Hepatocyte (in vitro differentiated cells): ENCODE measurements at regions not wholly inside any gene's neighbourhood (a gene's known extent, or its start where the extent isn't known, plus 50 kb on each side); places are given as distances from the start of the nearest gene placed in this dataset.

Experiments
- DNase-seq: peaks from one replicate; pipeline ENCODE4 v3.0.0-alpha.2; 2016; ENCODE audit warnings: low spot score
- H2AFZ ChIP-seq: fragments of 200-600 bp; sonication (generic); 2 replicates; pipeline ENCODE4 v1.6.0; 2016; ENCODE audit warnings: antibody characterized with exemption, mild to moderate bottlenecking
- H3K27ac ChIP-seq: fragments of 200-600 bp; sonication (generic); 2 replicates; pipeline ENCODE4 v1.5.1; 2016; ENCODE audit warnings: mild to moderate bottlenecking
- H3K27me3 ChIP-seq: fragments of 200-600 bp; sonication (generic); 2 replicates; pipeline ENCODE4 v1.6.1; 2016
- H3K36me3 ChIP-seq: fragments of 200-600 bp; sonication (generic); replicated peaks from 2 replicates; pipeline ENCODE4 v1.5.1; 2016; ENCODE audit warnings: low read depth; ENCODE audit not compliant: insufficient read depth
- H3K4me1 ChIP-seq: fragments of 200-600 bp; sonication (generic); 2 replicates; pipeline ENCODE4 v1.5.1; 2016; ENCODE audit warnings: mild to moderate bottlenecking, moderate library complexity; ENCODE audit not compliant: insufficient read depth
- H3K4me2 ChIP-seq: fragments of 200-600 bp; sonication (generic); 2 replicates; pipeline ENCODE4 v1.6.0; 2016
- H3K4me3 ChIP-seq: fragments of 200-600 bp; sonication (generic); 2 replicates; pipeline ENCODE4 v1.5.1; 2016; ENCODE audit warnings: mild to moderate bottlenecking
- H3K79me2 ChIP-seq: fragments of 200-600 bp; sonication (generic); 2 replicates; pipeline ENCODE4 v1.6.0; 2017; ENCODE audit warnings: mild to moderate bottlenecking
- H3K9me2 ChIP-seq: fragments of 200-600 bp; sonication (generic); replicated peaks from 2 replicates; pipeline ENCODE4 v1.6.0; 2017; ENCODE audit warnings: mild to moderate bottlenecking; ENCODE audit not compliant: insufficient read depth
- H3K9me3 ChIP-seq: fragments of 200-600 bp; sonication (generic); 2 replicates; pipeline ENCODE4 v1.5.1; 2016; ENCODE audit warnings: low read depth, mild to moderate bottlenecking
- H4K20me1 ChIP-seq: fragments of 200-600 bp; sonication (generic); 2 replicates; pipeline ENCODE4 v1.6.0; 2016; ENCODE audit warnings: mild to moderate bottlenecking; ENCODE audit not compliant: insufficient read depth, poor library complexity, severe bottlenecking
- CTCF ChIP-seq: fragments of 200-600 bp; sonication (generic); IDR thresholded peaks from 2 replicates; pipeline ENCODE4 v1.5.1; 2016; ENCODE audit warnings: antibody characterized with exemption, mild to moderate bottlenecking; ENCODE audit not compliant: poor library complexity
- EZH2 ChIP-seq: fragments of 200-600 bp; sonication (generic); IDR thresholded peaks from 2 replicates; pipeline ENCODE4 v1.6.1; 2016; ENCODE audit warnings: antibody characterized with exemption, mild to moderate bottlenecking, borderline replicate concordance
- EZH2phosphoT487 ChIP-seq: fragments of 200-600 bp; sonication (generic); IDR thresholded peaks from one replicate; pipeline ENCODE4 v1.6.1; 2018; ENCODE audit warnings: antibody characterized with exemption, mild to moderate bottlenecking, low read depth, moderate library complexity; ENCODE audit not compliant: unreplicated experiment, severe bottlenecking
- WGBS: methylation state at CpG from one replicate; pipeline ENCODE4 v1.1.6; 2016; ENCODE audit warnings: low lambda C conversion rate; ENCODE audit errors: missing lambda C conversion rate; 5-methylcytosine and 5-hydroxymethylcytosine counted together

DNA sequence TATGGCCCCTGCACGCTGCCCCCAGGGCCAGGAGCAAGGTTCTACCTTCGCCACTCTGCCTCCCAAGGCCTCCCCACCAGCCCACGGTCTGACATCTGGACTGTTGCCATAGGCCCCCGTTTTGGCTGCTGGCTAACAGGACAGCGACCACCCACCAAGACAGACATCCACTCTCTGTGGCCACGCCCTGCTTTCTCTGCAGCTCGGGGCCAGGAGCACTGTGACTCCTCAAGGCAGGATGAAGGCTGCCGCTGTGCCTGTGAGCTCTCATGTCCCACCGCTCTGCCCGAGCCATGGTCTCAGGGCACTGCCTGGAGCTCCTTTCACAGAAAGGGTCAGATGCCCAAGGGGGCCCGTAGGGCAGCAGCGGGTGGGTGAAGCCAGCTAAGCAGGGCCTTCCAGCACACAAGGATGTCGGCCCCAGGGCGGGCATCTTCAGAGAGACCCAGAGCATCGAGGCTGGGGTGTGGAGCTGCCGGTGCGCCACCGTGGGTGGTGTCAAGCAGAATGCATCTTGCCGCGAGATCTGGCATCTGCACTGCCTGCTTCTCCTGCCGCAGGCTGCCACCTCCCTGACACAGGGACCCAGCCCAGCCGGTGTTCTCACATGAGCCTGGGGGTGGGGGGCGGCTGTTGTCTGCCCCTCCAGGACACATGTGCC, 92.2 kb upstream of the ADAMTS2 start:
- Histone ChIP-seq H3K4me1 (peaks cover 16% of the 10 kb centered on the region), H2AFZ (no peak overlapping the region), H4K20me1 (no peaks in the 10 kb centered on the region), H3K4me2 (no peak overlapping the region), H3K4me3 (no peak overlapping the region), H3K36me3 (no peaks in the 10 kb centered on the region), H3K27ac (no peak overlapping the region), H3K9me2 (no peaks in the 10 kb centered on the region), H3K79me2 (no peaks in the 10 kb centered on the region), H3K9me3 (no peaks in the 10 kb centered on the region), H3K27me3 (no peaks in the 10 kb centered on the region)
- no peak for TF ChIP-seq EZH2phosphoT487
- no peak for TF ChIP-seq CTCF
- TF ChIP-seq EZH2, result no peak
- WGBS, result 61% methylated on average over 23 of the region's 23 CpGs
- DNase-seq, result no peak

DNA sequence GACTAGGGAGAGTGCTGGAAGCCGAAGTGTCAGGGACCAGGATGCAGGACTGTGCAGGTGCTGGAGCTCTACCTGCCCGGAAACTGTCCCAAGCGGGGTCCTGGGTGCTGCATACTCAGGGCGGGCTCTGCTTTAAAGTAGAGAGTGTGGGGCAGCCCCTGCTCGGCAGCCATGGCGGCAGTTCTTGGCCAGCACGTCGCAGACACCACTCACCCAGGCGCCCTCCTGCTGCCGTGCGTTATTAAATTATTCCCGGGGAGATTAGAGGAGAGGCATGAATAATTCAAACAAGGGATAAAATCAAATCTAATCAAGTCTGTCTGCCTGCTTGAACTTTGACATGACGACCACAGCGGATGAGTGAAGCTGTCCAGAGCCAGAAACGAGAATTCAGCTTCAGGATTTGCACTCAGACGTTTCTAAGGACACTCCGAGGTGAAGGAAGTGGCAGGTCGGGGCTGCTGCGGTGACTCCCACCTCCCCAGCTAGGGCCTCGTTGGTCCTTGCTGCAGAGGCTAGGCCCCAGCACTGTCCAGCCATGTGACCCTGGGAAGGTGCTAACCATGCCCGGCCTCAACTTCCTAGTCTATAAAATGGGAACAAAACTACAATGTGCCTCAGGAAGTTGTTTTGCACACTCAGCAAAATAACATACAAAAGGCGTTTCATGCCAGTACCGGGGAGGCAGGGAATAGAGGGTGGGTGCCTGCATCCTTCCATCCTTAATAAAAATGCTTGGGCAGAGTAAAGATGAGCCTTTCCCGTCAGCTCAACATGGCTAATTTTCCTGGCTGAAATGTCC, 91.3 kb upstream of the ADAMTS2 start:
- no peak overlapping the region for H2AFZ ChIP-seq
- H3K27ac ChIP-seq, result no peak overlapping the region
- peaks cover 16% of the 10 kb centered on the region for H3K4me1 ChIP-seq
- H3K9me3 ChIP-seq, result no peaks in the 10 kb centered on the region
- H3K4me3 ChIP-seq, result no peak overlapping the region
- no peaks in the 10 kb centered on the region for H3K9me2 ChIP-seq
- no peaks in the 10 kb centered on the region for H4K20me1 ChIP-seq
- 81% methylated on average over 24 of the region's 24 CpGs for WGBS
- no peak overlapping the region for H3K4me2 ChIP-seq
- no peaks in the 10 kb centered on the region for H3K27me3 ChIP-seq
- no peak for DNase-seq
- no peaks in the 10 kb centered on the region for H3K36me3 ChIP-seq
- H3K79me2 ChIP-seq, result no peaks in the 10 kb centered on the region
- TF ChIP-seq EZH2, result no peak
- no peak for TF ChIP-seq EZH2phosphoT487
- no peak for TF ChIP-seq CTCF

DNA sequence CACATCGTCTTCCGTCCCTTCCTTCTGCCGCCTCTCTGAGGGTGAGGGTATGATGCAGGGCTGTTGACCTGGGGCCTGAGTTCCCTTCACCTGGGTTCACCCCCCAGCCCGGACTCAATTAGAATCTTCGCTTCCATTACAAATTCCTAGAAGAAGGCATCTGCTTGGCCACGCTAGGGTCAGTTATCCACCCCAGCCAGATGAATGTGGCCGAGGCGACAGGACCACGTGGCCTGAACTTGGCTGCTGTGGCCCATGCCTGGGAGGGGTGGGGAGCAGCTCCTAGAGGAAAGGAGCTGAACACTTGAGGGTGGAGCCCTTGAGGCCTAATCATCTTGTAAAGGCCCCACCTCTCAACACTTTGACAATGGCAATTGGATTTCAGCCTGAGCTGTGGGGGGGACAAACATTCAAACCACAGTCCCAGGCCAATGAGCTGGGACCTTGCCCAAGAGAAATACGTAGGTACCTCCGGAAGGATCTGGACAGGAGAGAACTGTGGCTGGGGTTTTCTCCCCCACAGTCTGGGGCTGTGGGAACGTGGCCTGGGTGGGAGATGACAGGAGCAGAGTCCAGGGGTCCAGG, 90.6 kb upstream of the ADAMTS2 start:
- Histone ChIP-seq H2AFZ (no peak overlapping the region), H3K4me1 (peaks cover 16% of the 10 kb centered on the region), H3K79me2 (no peaks in the 10 kb centered on the region), H3K9me2 (no peaks in the 10 kb centered on the region), H3K27me3 (no peaks in the 10 kb centered on the region), H3K36me3 (no peaks in the 10 kb centered on the region), H3K9me3 (no peaks in the 10 kb centered on the region), H3K27ac (no peak overlapping the region), H3K4me2 (no peak overlapping the region), H3K4me3 (no peak overlapping the region), H4K20me1 (no peaks in the 10 kb centered on the region)
- TF ChIP-seq EZH2phosphoT487 (no peak), CTCF (no peak), EZH2 (no peak)
- WGBS, result 96% methylated on average over 12 of the region's 12 CpGs
- DNase-seq, result no peak
